GM21825 (cell line): ENCODE measurements at regions not wholly inside any gene's neighbourhood (a gene's known extent, or its start where the extent isn't known, plus 50 kb on each side); places are given as distances from the start of the nearest gene placed in this dataset.
"Not testable (repeated sequence)": the region's sequence is repeated elsewhere in the genome, so short reads cannot be mapped to it uniquely, and the experiment has no call there.

Source experiments
- ATAC-seq: cut with Tn5 transposase; IDR thresholded peaks from one replicate; pipeline ENCODE4 v1.9.1; 2021; ENCODE audit warnings: mild to moderate bottlenecking, moderate library complexity; ENCODE audit not compliant: unreplicated experiment

- ATAC-seq = no peak
Measured at GRCh38 chr21:39083377-39084008, 99.8 kb downstream of the PSMG1 start.

GRCh38 chr21:39082656-39083376 lies 100.4 kb downstream of the PSMG1 start:
- no peak for ATAC-seq

- no peak for ATAC-seq
Measured at GRCh38 chr21:39080366-39080765, 102.9 kb downstream of the PSMG1 start.

- no peak for ATAC-seq
Measured at GRCh38 chr21:39079617-39080016, 103.6 kb downstream of the PSMG1 start.

GRCh38 chr21:39078322-39079065 lies 104.8 kb downstream of the PSMG1 start:
- ATAC-seq = no peak

- ATAC-seq = no peak
Measured at GRCh38 chr21:39077876-39078275, 105.4 kb downstream of the PSMG1 start.

GRCh38 chr21:39074508-39074907 lies 108.7 kb downstream of the PSMG1 start:
- no peak for ATAC-seq

- ATAC-seq = no peak
Measured at GRCh38 chr21:39073717-39074116, 109.5 kb downstream of the PSMG1 start.

- ATAC-seq = no peak
Measured at GRCh38 chr21:39073063-39073462, 110.2 kb downstream of the PSMG1 start.

GRCh38 chr21:39072468-39072867 lies 110.8 kb downstream of the PSMG1 start:
- ATAC-seq = no peak

GRCh38 chr21:39071623-39072214 lies 111.5 kb downstream of the PSMG1 start:
- no peak for ATAC-seq

- not testable (repeated sequence) for ATAC-seq
Measured at GRCh38 chr21:39069856-39070255, 113.4 kb downstream of the PSMG1 start.

GRCh38 chr21:39066829-39067780 lies 116.1 kb downstream of the PSMG1 start:
- ATAC-seq = no peak

- no peak for ATAC-seq
Measured at GRCh38 chr21:39065917-39066316, 117.3 kb downstream of the PSMG1 start.

GRCh38 chr21:39064325-39065012 lies 118.8 kb downstream of the PSMG1 start:
- ATAC-seq = no peak

GRCh38 chr21:39063517-39063916 lies 119.7 kb downstream of the PSMG1 start:
- ATAC-seq = no peak

- ATAC-seq = no peak
Measured at GRCh38 chr21:39062196-39062595, 121.1 kb downstream of the PSMG1 start.

GRCh38 chr21:39061766-39062165 lies 121.5 kb downstream of the PSMG1 start:
- ATAC-seq = no peak

GRCh38 chr21:39060485-39061083 lies 122.7 kb downstream of the PSMG1 start:
- ATAC-seq = no peak
